Activated T-cell treated with anti-CD3 and anti-CD28 coated beads, Interleukin-2, amount 50 U/mL, for 24 hours (primary cell): ENCODE measurements at regions not wholly inside any gene's neighbourhood (a gene's known extent, or its start where the extent isn't known, plus 50 kb on each side); places are given as distances from the start of the nearest gene placed in this dataset.

Source experiments
- DNase-seq: peaks from one replicate; pipeline ENCODE4 v3.0.0-alpha.2; 2020
- H3K27ac Mint-ChIP-seq: 2 replicates; pipeline ENCODE4 v1.8.0; 2020; ENCODE audit warnings: mild to moderate bottlenecking, mixed read lengths
- H3K27me3 Mint-ChIP-seq: 2 replicates; pipeline ENCODE4 v1.8.0; 2020; ENCODE audit warnings: mixed read lengths
- H3K36me3 Mint-ChIP-seq: 2 replicates; pipeline ENCODE4 v1.8.0; 2020; ENCODE audit warnings: low read depth, mixed read lengths
- H3K4me1 Mint-ChIP-seq: 2 replicates; pipeline ENCODE4 v1.8.0; 2020; ENCODE audit warnings: low read depth, mixed read lengths
- H3K4me3 Mint-ChIP-seq: 2 replicates; pipeline ENCODE4 v1.8.0; 2020; ENCODE audit warnings: mild to moderate bottlenecking, moderate library complexity, mixed read lengths
- H3K9me3 Mint-ChIP-seq: 2 replicates; pipeline ENCODE4 v1.8.0; 2020; ENCODE audit warnings: mixed read lengths

GRCh38 chr4:130542953-130543352 is 1447.0 kb downstream of the C4orf33 start:
- Mint-ChIP-seq H3K4me3 (no peak overlapping the region), H3K27me3 (no peaks in the 10 kb centered on the region), H3K4me1 (no peaks in the 10 kb centered on the region), H3K36me3 (no peaks in the 10 kb centered on the region), H3K27ac (no peak overlapping the region), H3K9me3 (no peaks in the 10 kb centered on the region)
- DNase-seq, result no peak

GRCh38 chr4:130545171-130545570 is 1449.2 kb downstream of the C4orf33 start:
- no peaks in the 10 kb centered on the region for H3K27me3 Mint-ChIP-seq
- no peaks in the 10 kb centered on the region for H3K4me1 Mint-ChIP-seq
- DNase-seq, result no peak
- H3K9me3 Mint-ChIP-seq, result no peaks in the 10 kb centered on the region
- H3K27ac Mint-ChIP-seq, result no peak overlapping the region
- no peak overlapping the region for H3K4me3 Mint-ChIP-seq
- no peaks in the 10 kb centered on the region for H3K36me3 Mint-ChIP-seq

GRCh38 chr4:130545596-130545995 is 1449.6 kb downstream of the C4orf33 start:
- no peaks in the 10 kb centered on the region for H3K27me3 Mint-ChIP-seq
- no peaks in the 10 kb centered on the region for H3K4me1 Mint-ChIP-seq
- H3K4me3 Mint-ChIP-seq, result no peak overlapping the region
- no peaks in the 10 kb centered on the region for H3K9me3 Mint-ChIP-seq
- no peaks in the 10 kb centered on the region for H3K36me3 Mint-ChIP-seq
- no peak overlapping the region for H3K27ac Mint-ChIP-seq
- no peak for DNase-seq

- Mint-ChIP-seq H3K27me3 (no peaks in the 10 kb centered on the region), H3K4me1 (no peaks in the 10 kb centered on the region), H3K27ac (no peak overlapping the region), H3K36me3 (no peaks in the 10 kb centered on the region), H3K4me3 (no peak overlapping the region), H3K9me3 (peaks cover 15% of the 10 kb centered on the region)
- DNase-seq, result no peak
Measured at GRCh38 chr4:130559268-130559667, 1463.3 kb downstream of the C4orf33 start.

- Mint-ChIP-seq H3K27me3 (no peaks in the 10 kb centered on the region), H3K27ac (no peak overlapping the region), H3K9me3 (peaks cover 9% of the 10 kb centered on the region), H3K4me3 (no peak overlapping the region), H3K36me3 (no peaks in the 10 kb centered on the region), H3K4me1 (no peaks in the 10 kb centered on the region)
- DNase-seq, result no peak
Measured at GRCh38 chr4:130563185-130563888, 1467.4 kb downstream of the C4orf33 start.

GRCh38 chr4:130563889-130564418 is 1468.0 kb downstream of the C4orf33 start:
- Mint-ChIP-seq H3K27ac (no peak overlapping the region), H3K36me3 (no peaks in the 10 kb centered on the region), H3K4me3 (no peak overlapping the region), H3K4me1 (no peaks in the 10 kb centered on the region), H3K9me3 (peaks cover 8% of the 10 kb centered on the region), H3K27me3 (no peaks in the 10 kb centered on the region)
- no peak for DNase-seq

- no peak overlapping the region for H3K27ac Mint-ChIP-seq
- peaks cover 9% of the 10 kb centered on the region for H3K9me3 Mint-ChIP-seq
- H3K4me1 Mint-ChIP-seq, result no peaks in the 10 kb centered on the region
- H3K27me3 Mint-ChIP-seq, result no peaks in the 10 kb centered on the region
- H3K4me3 Mint-ChIP-seq, result no peak overlapping the region
- no peak for DNase-seq
- H3K36me3 Mint-ChIP-seq, result no peaks in the 10 kb centered on the region
Measured at GRCh38 chr4:130568746-130569145, 1472.8 kb downstream of the C4orf33 start.

- Mint-ChIP-seq H3K4me1 (no peaks in the 10 kb centered on the region), H3K9me3 (peaks cover 3% of the 10 kb centered on the region), H3K27me3 (no peaks in the 10 kb centered on the region), H3K27ac (no peak overlapping the region), H3K4me3 (no peak overlapping the region), H3K36me3 (no peaks in the 10 kb centered on the region)
- no peak for DNase-seq
Measured at GRCh38 chr4:130573742-130574141, 1477.8 kb downstream of the C4orf33 start.

GRCh38 chr4:130574215-130574614 is 1478.3 kb downstream of the C4orf33 start:
- no peak for DNase-seq
- H3K9me3 Mint-ChIP-seq, result peaks cover 3% of the 10 kb centered on the region
- H3K27me3 Mint-ChIP-seq, result no peaks in the 10 kb centered on the region
- no peaks in the 10 kb centered on the region for H3K36me3 Mint-ChIP-seq
- H3K4me1 Mint-ChIP-seq, result no peaks in the 10 kb centered on the region
- H3K4me3 Mint-ChIP-seq, result no peak overlapping the region
- H3K27ac Mint-ChIP-seq, result no peak overlapping the region

- Mint-ChIP-seq H3K4me3 (no peak overlapping the region), H3K9me3 (peaks cover 5% of the 10 kb centered on the region), H3K36me3 (no peaks in the 10 kb centered on the region), H3K27me3 (no peaks in the 10 kb centered on the region), H3K4me1 (no peaks in the 10 kb centered on the region), H3K27ac (no peak overlapping the region)
- no peak for DNase-seq
Measured at GRCh38 chr4:130576218-130576617, 1480.3 kb downstream of the C4orf33 start.

GRCh38 chr4:130591091-130591490 is 1495.1 kb downstream of the C4orf33 start:
- H3K36me3 Mint-ChIP-seq, result no peaks in the 10 kb centered on the region
- H3K4me3 Mint-ChIP-seq, result no peak overlapping the region
- H3K9me3 Mint-ChIP-seq, result peaks cover 14% of the 10 kb centered on the region
- no peak for DNase-seq
- H3K27ac Mint-ChIP-seq, result no peak overlapping the region
- no peaks in the 10 kb centered on the region for H3K27me3 Mint-ChIP-seq
- H3K4me1 Mint-ChIP-seq, result no peaks in the 10 kb centered on the region

GRCh38 chr4:130600706-130601105 is 1504.8 kb downstream of the C4orf33 start:
- no peak overlapping the region for H3K4me3 Mint-ChIP-seq
- H3K4me1 Mint-ChIP-seq, result no peaks in the 10 kb centered on the region
- no peak overlapping the region for H3K27ac Mint-ChIP-seq
- DNase-seq, result no peak
- peaks cover 6% of the 10 kb centered on the region for H3K9me3 Mint-ChIP-seq
- no peaks in the 10 kb centered on the region for H3K36me3 Mint-ChIP-seq
- no peaks in the 10 kb centered on the region for H3K27me3 Mint-ChIP-seq

GRCh38 chr4:130603043-130603442 is 1507.1 kb downstream of the C4orf33 start:
- H3K36me3 Mint-ChIP-seq, result no peaks in the 10 kb centered on the region
- H3K4me1 Mint-ChIP-seq, result no peaks in the 10 kb centered on the region

GRCh38 chr4:130608121-130608520 is 1512.2 kb downstream of the C4orf33 start:
- no peaks in the 10 kb centered on the region for H3K36me3 Mint-ChIP-seq
- H3K4me3 Mint-ChIP-seq, result no peak overlapping the region
- H3K9me3 Mint-ChIP-seq, result peaks cover 3% of the 10 kb centered on the region
- DNase-seq, result no peak
- no peak overlapping the region for H3K27ac Mint-ChIP-seq
- no peaks in the 10 kb centered on the region for H3K4me1 Mint-ChIP-seq
- no peaks in the 10 kb centered on the region for H3K27me3 Mint-ChIP-seq

More at GRCh38 chr4:130603043-130603442, 1507.1 kb downstream of the C4orf33 start:
- no peaks in the 10 kb centered on the region for H3K27me3 Mint-ChIP-seq
- H3K27ac Mint-ChIP-seq, result no peak overlapping the region
- H3K9me3 Mint-ChIP-seq, result peaks cover 6% of the 10 kb centered on the region
- H3K4me3 Mint-ChIP-seq, result no peak overlapping the region
- no peak for DNase-seq

- Mint-ChIP-seq H3K27ac (no peak overlapping the region), H3K9me3 (peaks cover 4% of the 10 kb centered on the region), H3K4me3 (no peak overlapping the region), H3K4me1 (no peaks in the 10 kb centered on the region), H3K27me3 (no peaks in the 10 kb centered on the region), H3K36me3 (no peaks in the 10 kb centered on the region)
- DNase-seq, result no peak
Measured at GRCh38 chr4:130628531-130628930, 1532.6 kb downstream of the C4orf33 start.
